ENCODE measurements at regions not wholly inside any gene's neighbourhood (a gene's known extent, or its start where the extent isn't known, plus 50 kb on each side); places are given as distances from the start of the nearest gene placed in this dataset.

DNA sequence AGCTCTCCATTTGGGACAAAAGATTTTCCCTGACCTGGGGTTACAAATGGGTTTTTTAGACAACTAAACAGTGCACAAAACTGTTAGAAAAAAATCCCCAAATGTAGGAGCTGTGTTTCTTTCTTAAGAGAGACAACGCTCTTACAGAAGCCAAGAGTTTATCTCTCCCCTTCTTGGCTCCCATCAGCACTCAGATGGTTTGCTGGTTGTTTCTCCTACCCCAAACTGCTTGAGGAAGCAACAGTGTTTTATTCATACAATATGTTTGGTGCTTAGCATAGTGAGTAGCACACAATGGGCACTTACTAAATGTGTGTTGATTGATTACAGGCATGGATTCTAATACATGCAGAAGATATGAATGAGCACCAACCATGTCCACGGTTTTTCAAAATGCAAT, 209.5 kb upstream of the ANO5 start:
- TF ChIP-seq POLR2AphosphoS5 (IDR thresholded peaks at IDR 0.05; ENCODE audit: low read depth, low read length) (no peak), SIN3A (IDR thresholded peaks at IDR 0.05; ENCODE audit: borderline replicate concordance, insufficient read depth, low read length) (no peak), FOXP2 (optimal IDR thresholded peaks at IDR 0.05; ENCODE audit: borderline replicate concordance, extremely low read depth, extremely low read length, insufficient read depth) (no peak), TAF1 (IDR thresholded peaks at IDR 0.05; ENCODE audit: borderline replicate concordance, insufficient read depth, low read length) (no peak)
- TF ChIP-seq, protein P1, sequence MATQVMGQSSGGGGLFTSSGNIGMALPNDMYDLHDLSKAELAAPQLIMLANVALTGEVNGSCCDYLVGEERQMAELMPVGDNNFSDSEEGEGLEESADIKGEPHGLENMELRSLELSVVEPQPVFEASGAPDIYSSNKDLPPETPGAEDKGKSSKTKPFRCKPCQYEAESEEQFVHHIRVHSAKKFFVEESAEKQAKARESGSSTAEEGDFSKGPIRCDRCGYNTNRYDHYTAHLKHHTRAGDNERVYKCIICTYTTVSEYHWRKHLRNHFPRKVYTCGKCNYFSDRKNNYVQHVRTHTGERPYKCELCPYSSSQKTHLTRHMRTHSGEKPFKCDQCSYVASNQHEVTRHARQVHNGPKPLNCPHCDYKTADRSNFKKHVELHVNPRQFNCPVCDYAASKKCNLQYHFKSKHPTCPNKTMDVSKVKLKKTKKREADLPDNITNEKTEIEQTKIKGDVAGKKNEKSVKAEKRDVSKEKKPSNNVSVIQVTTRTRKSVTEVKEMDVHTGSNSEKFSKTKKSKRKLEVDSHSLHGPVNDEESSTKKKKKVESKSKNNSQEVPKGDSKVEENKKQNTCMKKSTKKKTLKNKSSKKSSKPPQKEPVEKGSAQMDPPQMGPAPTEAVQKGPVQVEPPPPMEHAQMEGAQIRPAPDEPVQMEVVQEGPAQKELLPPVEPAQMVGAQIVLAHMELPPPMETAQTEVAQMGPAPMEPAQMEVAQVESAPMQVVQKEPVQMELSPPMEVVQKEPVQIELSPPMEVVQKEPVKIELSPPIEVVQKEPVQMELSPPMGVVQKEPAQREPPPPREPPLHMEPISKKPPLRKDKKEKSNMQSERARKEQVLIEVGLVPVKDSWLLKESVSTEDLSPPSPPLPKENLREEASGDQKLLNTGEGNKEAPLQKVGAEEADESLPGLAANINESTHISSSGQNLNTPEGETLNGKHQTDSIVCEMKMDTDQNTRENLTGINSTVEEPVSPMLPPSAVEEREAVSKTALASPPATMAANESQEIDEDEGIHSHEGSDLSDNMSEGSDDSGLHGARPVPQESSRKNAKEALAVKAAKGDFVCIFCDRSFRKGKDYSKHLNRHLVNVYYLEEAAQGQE (IDR thresholded peaks at IDR 0.05; ENCODE audit: insufficient read depth in 1 of 2, low read depth in 2 of 2, low read length in 2 of 2), result no peak

DNA sequence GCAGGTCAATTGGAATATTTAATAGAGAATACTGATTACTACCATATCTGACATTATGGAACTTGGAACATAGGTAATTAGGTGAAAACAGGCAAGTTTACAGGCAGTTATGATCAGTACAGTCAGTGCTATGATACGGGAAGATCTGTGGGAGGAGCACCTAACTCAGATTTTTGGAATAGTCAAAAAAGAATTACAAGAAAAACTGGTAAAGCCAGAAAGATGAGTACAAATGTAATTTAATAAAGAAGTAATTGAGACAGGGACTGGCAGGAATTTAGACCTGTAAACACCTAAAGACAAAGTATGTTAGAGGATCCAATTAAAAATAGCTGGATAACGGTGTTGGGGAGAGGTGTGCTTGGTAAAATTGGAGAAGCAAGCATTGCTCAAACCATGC, 206.5 kb upstream of the ANO5 start:
- no peak for TF ChIP-seq FOXP2 (optimal IDR thresholded peaks at IDR 0.05; ENCODE audit: borderline replicate concordance, extremely low read depth, extremely low read length, insufficient read depth)
- TF ChIP-seq SIN3A (IDR thresholded peaks at IDR 0.05; ENCODE audit: borderline replicate concordance, insufficient read depth, low read length), result no peak
- no peak for TF ChIP-seq POLR2AphosphoS5 (IDR thresholded peaks at IDR 0.05; ENCODE audit: low read depth, low read length)
- no peak for TF ChIP-seq TAF1 (IDR thresholded peaks at IDR 0.05; ENCODE audit: borderline replicate concordance, insufficient read depth, low read length)
- TF ChIP-seq, protein P1 (IDR thresholded peaks at IDR 0.05; ENCODE audit: insufficient read depth in 1 of 2, low read depth in 2 of 2, low read length in 2 of 2), result no peak

DNA sequence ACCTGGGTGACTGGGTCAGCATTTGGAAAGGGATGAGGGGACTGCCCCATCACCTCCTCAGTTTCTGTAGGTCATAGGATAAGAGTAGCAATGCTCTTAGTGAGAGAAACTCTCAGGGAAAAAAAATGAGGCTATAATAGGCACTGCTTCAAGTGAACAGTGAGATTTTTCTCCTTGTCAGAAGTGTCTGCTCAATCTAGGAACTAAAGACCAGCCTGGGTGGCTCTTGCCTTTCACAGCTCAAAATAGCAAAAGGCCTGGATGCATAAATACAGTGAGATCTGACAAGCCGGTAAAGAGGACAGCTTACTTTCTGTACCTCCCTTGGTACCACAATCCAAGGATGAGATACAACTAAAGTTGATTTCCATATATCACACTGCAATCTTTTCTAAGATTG, 205.6 kb upstream of the ANO5 start:
- no peak for TF ChIP-seq TAF1 (IDR thresholded peaks at IDR 0.05; ENCODE audit: borderline replicate concordance, insufficient read depth, low read length)
- no peak for TF ChIP-seq FOXP2 (optimal IDR thresholded peaks at IDR 0.05; ENCODE audit: borderline replicate concordance, extremely low read depth, extremely low read length, insufficient read depth)
- no peak for TF ChIP-seq POLR2AphosphoS5 (IDR thresholded peaks at IDR 0.05; ENCODE audit: low read depth, low read length)
- TF ChIP-seq, protein P1 (IDR thresholded peaks at IDR 0.05; ENCODE audit: insufficient read depth in 1 of 2, low read depth in 2 of 2, low read length in 2 of 2), result no peak
- TF ChIP-seq SIN3A (IDR thresholded peaks at IDR 0.05; ENCODE audit: borderline replicate concordance, insufficient read depth, low read length), result no peak

DNA sequence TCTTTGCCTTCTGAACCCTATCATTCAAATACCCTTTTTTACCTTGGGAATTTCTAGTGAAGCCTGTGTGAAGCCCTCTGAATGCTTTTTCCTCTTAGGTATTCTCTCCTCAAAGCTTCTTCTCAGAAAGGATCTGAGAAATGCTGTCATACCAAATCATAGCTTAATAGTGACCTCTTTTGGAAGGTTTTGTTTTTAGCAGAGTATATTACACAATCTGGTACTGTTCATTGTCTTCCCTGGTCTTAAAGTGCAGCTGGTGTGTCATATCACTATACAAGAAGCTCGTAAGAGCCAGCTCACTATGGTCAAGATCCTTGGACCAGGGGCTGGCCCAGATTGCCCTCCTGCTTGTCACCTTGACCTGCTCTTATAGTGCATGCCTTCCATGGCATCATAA, 204.4 kb upstream of the ANO5 start:
- TF ChIP-seq, protein P1 (IDR thresholded peaks at IDR 0.05; ENCODE audit: insufficient read depth in 1 of 2, low read depth in 2 of 2, low read length in 2 of 2), result no peak
- no peak for TF ChIP-seq POLR2AphosphoS5 (IDR thresholded peaks at IDR 0.05; ENCODE audit: low read depth, low read length)
- no peak for TF ChIP-seq FOXP2 (optimal IDR thresholded peaks at IDR 0.05; ENCODE audit: borderline replicate concordance, extremely low read depth, extremely low read length, insufficient read depth)
- TF ChIP-seq SIN3A (IDR thresholded peaks at IDR 0.05; ENCODE audit: borderline replicate concordance, insufficient read depth, low read length), result no peak
- no peak for TF ChIP-seq TAF1 (IDR thresholded peaks at IDR 0.05; ENCODE audit: borderline replicate concordance, insufficient read depth, low read length)

DNA sequence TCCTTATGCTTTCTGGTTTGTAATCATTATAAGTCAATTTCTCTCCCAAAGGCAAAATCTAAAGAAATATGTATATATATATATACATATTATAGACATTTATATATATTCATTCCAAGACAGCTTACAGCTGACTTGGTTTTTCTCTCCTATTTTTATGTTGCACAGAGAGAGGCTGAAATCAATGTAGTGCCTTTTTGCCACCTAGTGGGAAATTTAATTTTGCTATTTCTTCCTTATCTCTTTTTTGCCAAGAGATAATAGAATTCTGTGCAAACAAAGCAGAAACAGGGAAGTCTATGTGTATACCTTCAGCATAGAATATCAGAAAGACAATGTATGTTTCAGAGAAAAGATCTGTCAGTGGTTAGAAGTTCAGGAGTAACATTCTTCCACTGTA, 186.0 kb upstream of the ANO5 start:
- TF ChIP-seq, protein P1 (IDR thresholded peaks at IDR 0.05; ENCODE audit: insufficient read depth in 1 of 2, low read depth in 2 of 2, low read length in 2 of 2), result no peak
- TF ChIP-seq SIN3A (IDR thresholded peaks at IDR 0.05; ENCODE audit: borderline replicate concordance, insufficient read depth, low read length) (no peak), TAF1 (IDR thresholded peaks at IDR 0.05; ENCODE audit: borderline replicate concordance, insufficient read depth, low read length) (no peak), POLR2AphosphoS5 (IDR thresholded peaks at IDR 0.05; ENCODE audit: low read depth, low read length) (no peak), FOXP2 (optimal IDR thresholded peaks at IDR 0.05; ENCODE audit: borderline replicate concordance, extremely low read depth, extremely low read length, insufficient read depth) (no peak)
